WTC11 (cell line): ENCODE measurements at regions not wholly inside any gene's neighbourhood (a gene's known extent, or its start where the extent isn't known, plus 50 kb on each side); places are given as distances from the start of the nearest gene placed in this dataset.

ENCODE experiments used
- CTCF ChIP-seq: fragments of 200-600 bp; IDR thresholded peaks from 2 replicates; pipeline ENCODE4 v1.8.0; 2022; ENCODE audit warnings: antibody characterized with exemption
- FOXP1 ChIP-seq: sonication (generic); formaldehyde crosslinking; IDR thresholded peaks from 2 replicates; pipeline ENCODE4 v1.8.0; 2022; ENCODE audit warnings: missing genetic modification reagents, mild to moderate bottlenecking, moderate library complexity, borderline replicate concordance
- IRF2 ChIP-seq: sonication (generic); formaldehyde crosslinking; IDR thresholded peaks from 2 replicates; pipeline ENCODE4 v1.8.0; 2022; ENCODE audit warnings: low read depth, missing genetic modification reagents, borderline replicate concordance
- KAT7 ChIP-seq: sonication (generic); formaldehyde crosslinking; IDR thresholded peaks from 2 replicates; pipeline ENCODE4 v1.8.1; 2023; ENCODE audit warnings: missing genetic modification reagents, mild to moderate bottlenecking, borderline replicate concordance
- ZNF317 ChIP-seq: sonication (generic); formaldehyde crosslinking; IDR thresholded peaks from 2 replicates; pipeline ENCODE4 v1.8.1; 2023; ENCODE audit warnings: low read depth, mild to moderate bottlenecking, moderate library complexity, missing genetic modification reagents, borderline replicate concordance
- TF ChIP-seq, protein P1 (sequence below): sonication (generic); formaldehyde crosslinking; IDR thresholded peaks from 2 replicates; pipeline ENCODE4 v1.8.1; 2023; ENCODE audit warnings: mild to moderate bottlenecking, missing genetic modification reagents, moderate library complexity

GRCh38 chr2:14843507-14844204, 211.1 kb downstream of the LRATD1 start:
- TF ChIP-seq CTCF, result no peak
- TF ChIP-seq FOXP1 (CRISPR knock-in tag), result no peak
- no peak for TF ChIP-seq ZNF317 (CRISPR knock-in tag)
- TF ChIP-seq IRF2 (CRISPR knock-in tag), result no peak
- TF ChIP-seq, protein P1, sequence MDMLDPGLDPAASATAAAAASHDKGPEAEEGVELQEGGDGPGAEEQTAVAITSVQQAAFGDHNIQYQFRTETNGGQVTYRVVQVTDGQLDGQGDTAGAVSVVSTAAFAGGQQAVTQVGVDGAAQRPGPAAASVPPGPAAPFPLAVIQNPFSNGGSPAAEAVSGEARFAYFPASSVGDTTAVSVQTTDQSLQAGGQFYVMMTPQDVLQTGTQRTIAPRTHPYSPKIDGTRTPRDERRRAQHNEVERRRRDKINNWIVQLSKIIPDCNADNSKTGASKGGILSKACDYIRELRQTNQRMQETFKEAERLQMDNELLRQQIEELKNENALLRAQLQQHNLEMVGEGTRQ (CRISPR knock-in tag), result no peak
- TF ChIP-seq KAT7, result no peak
